Suprapubic skin (tissue), 3 donors: ENCODE measurements at regions not wholly inside any gene's neighbourhood (a gene's known extent, or its start where the extent isn't known, plus 50 kb on each side); places are given as distances from the start of the nearest gene placed in this dataset.

Experiments
- CTCF ChIP-seq, 2 donors: fragments of 200-600 bp in 1 of 2; fragments of 450-650 bp in 1 of 2; sonication (generic) in 1 of 2; IDR thresholded peaks; one replicate each; pipeline ENCODE4 v1.5.1; 2016 to 2019; ENCODE audit warnings: antibody characterized with exemption in 2 of 2, mild to moderate bottlenecking in 1 of 2, moderate library complexity in 1 of 2
- EP300 ChIP-seq: sonication (generic); formaldehyde crosslinking; IDR thresholded peaks from one replicate; pipeline ENCODE4 v1.6.1; 2017; ENCODE audit warnings: antibody characterized with exemption
- POLR2A ChIP-seq, 2 donors: fragments of 450-650 bp; IDR thresholded peaks; one replicate each; pipeline ENCODE4 v1.6.1; 2017; ENCODE audit warnings: antibody characterized with exemption in 2 of 2, mild to moderate bottlenecking in 2 of 2, moderate library complexity in 2 of 2

GRCh38 chr21:14056771-14057191 lies 154.0 kb downstream of the LIPI start:
- no peak for TF ChIP-seq CTCF (IDR thresholded peaks at IDR 0.05)
- TF ChIP-seq POLR2A (IDR thresholded peaks at IDR 0.05): no peak
- no peak for TF ChIP-seq EP300
